H9 (cell line): ENCODE measurements at regions not wholly inside any gene's neighbourhood (a gene's known extent, or its start where the extent isn't known, plus 50 kb on each side); places are given as distances from the start of the nearest gene placed in this dataset.
A peak's percentile ranks its signal among the peaks of the same experiment; 100 is the strongest.

Experiments
- DNase-seq: peaks from one replicate; pipeline ENCODE4 v3.0.0-alpha.2; 2017
- H2AFZ ChIP-seq: one replicate; pipeline ENCODE4 v1.6.1; 2013; ENCODE audit warnings: mild to moderate bottlenecking, low read length, control low read depth, moderate library complexity
- H2AK5ac ChIP-seq: 2 replicates; pipeline ENCODE4 v1.6.1; 2013; ENCODE audit warnings: low read length, control low read depth, mixed read lengths; ENCODE audit not compliant: insufficient read length
- H2BK120ac ChIP-seq: one replicate; pipeline ENCODE4 v1.6.1; 2013; ENCODE audit warnings: low read depth, mild to moderate bottlenecking, low read length, control low read depth, inconsistent platforms; ENCODE audit not compliant: poor library complexity, severe bottlenecking
- H2BK12ac ChIP-seq: 2 replicates; pipeline ENCODE4 v1.6.1; 2013; ENCODE audit warnings: low read length, control low read depth, mixed read lengths, low read depth; ENCODE audit not compliant: insufficient read length
- H2BK15ac ChIP-seq: 2 replicates; pipeline ENCODE4 v1.6.1; 2013; ENCODE audit warnings: low read depth, low read length, control low read depth
- H2BK20ac ChIP-seq: one replicate; pipeline ENCODE4 v1.6.1; 2013; ENCODE audit warnings: low read depth, mild to moderate bottlenecking, low read length, control low read depth, inconsistent platforms; ENCODE audit not compliant: poor library complexity, severe bottlenecking
- H2BK5ac ChIP-seq: 2 replicates; pipeline ENCODE4 v1.6.1; 2013; ENCODE audit warnings: low read length, control low read depth, mixed read lengths; ENCODE audit not compliant: insufficient read length
- H3K14ac ChIP-seq: 2 replicates; pipeline ENCODE4 v1.6.1; 2013; ENCODE audit warnings: low read length, control low read depth; ENCODE audit not compliant: insufficient read depth
- H3K18ac ChIP-seq: 2 replicates; pipeline ENCODE4 v1.6.1; 2013; ENCODE audit warnings: low read depth, mild to moderate bottlenecking, mixed read lengths, low read length, control low read depth; ENCODE audit not compliant: insufficient read length
- H3K23ac ChIP-seq: 2 replicates; pipeline ENCODE4 v1.6.1; 2013; ENCODE audit warnings: low read length, control low read depth, mixed read lengths, low read depth; ENCODE audit not compliant: insufficient read length
- H3K23me2 ChIP-seq: 2 replicates; pipeline ENCODE4 v1.6.1; 2013; ENCODE audit warnings: low read depth, mild to moderate bottlenecking, mixed read lengths, low read length, control low read depth; ENCODE audit not compliant: insufficient read length, poor library complexity, severe bottlenecking
- H3K27ac ChIP-seq: 2 replicates; pipeline ENCODE4 v1.5.1; 2013; ENCODE audit warnings: low read length, control low read depth, mixed read lengths, low read depth; ENCODE audit not compliant: insufficient read length
- H3K27me3 ChIP-seq: 2 replicates; pipeline ENCODE4 v1.6.1; 2013; ENCODE audit warnings: low read length, control low read depth, inconsistent platforms; ENCODE audit not compliant: insufficient read depth
- H3K4ac ChIP-seq: 2 replicates; pipeline ENCODE4 v1.6.1; 2013; ENCODE audit warnings: low read depth, mild to moderate bottlenecking, control low read depth, inconsistent platforms, low read length, moderate library complexity
- H3K4me1 ChIP-seq: 2 replicates; pipeline ENCODE4 v1.6.1; 2013; ENCODE audit warnings: low read length, control low read depth, inconsistent platforms; ENCODE audit not compliant: insufficient read depth
- H3K4me2 ChIP-seq: 2 replicates; pipeline ENCODE4 v1.6.1; 2013; ENCODE audit warnings: low read length, control low read depth, mixed read lengths; ENCODE audit not compliant: insufficient read length, insufficient read depth
- H3K56ac ChIP-seq: 2 replicates; pipeline ENCODE4 v1.6.1; 2013; ENCODE audit warnings: low read depth, mild to moderate bottlenecking, mixed read lengths, low read length, control low read depth; ENCODE audit not compliant: insufficient read length
- H3K79me1 ChIP-seq: 2 replicates; pipeline ENCODE4 v1.6.1; 2013; ENCODE audit warnings: low read depth, mild to moderate bottlenecking, moderate library complexity, low read length, control low read depth, inconsistent platforms; ENCODE audit not compliant: insufficient read depth, poor library complexity, severe bottlenecking
- H3K79me2 ChIP-seq: 2 replicates; pipeline ENCODE4 v1.6.1; 2013; ENCODE audit warnings: low read length, control low read depth, inconsistent platforms; ENCODE audit not compliant: insufficient read depth
- H3K9ac ChIP-seq: 2 replicates; pipeline ENCODE4 v1.6.1; 2013; ENCODE audit warnings: low read length, control low read depth, mixed read lengths; ENCODE audit not compliant: insufficient read length; ENCODE audit errors: extremely low read depth
- H3K9me3 ChIP-seq: one replicate; pipeline ENCODE4 v1.6.1; 2013; ENCODE audit warnings: low read depth, low read length, inconsistent platforms; ENCODE audit not compliant: control insufficient read depth
- H3T11ph ChIP-seq: one replicate; pipeline ENCODE4 v1.6.1; 2013; ENCODE audit warnings: mild to moderate bottlenecking, low read length, control low read depth, inconsistent platforms
- H4K20me1 ChIP-seq: one replicate; pipeline ENCODE4 v1.6.1; 2013; ENCODE audit not compliant: control insufficient read depth, insufficient read length, insufficient read depth
- H4K5ac ChIP-seq: 2 replicates; pipeline ENCODE4 v1.6.1; 2013; ENCODE audit warnings: low read depth, mild to moderate bottlenecking, mixed read lengths, low read length, control low read depth; ENCODE audit not compliant: insufficient read length
- H4K8ac ChIP-seq: replicated peaks from 2 replicates; pipeline ENCODE4 v1.6.1; 2013; ENCODE audit warnings: low read length, control low read depth, mixed read lengths, low read depth; ENCODE audit not compliant: insufficient read length
- H4K91ac ChIP-seq: 2 replicates; pipeline ENCODE4 v1.6.1; 2013; ENCODE audit warnings: low read depth, mild to moderate bottlenecking, moderate library complexity, mixed read lengths, low read length, control low read depth; ENCODE audit not compliant: insufficient read length
- H3K27ac Mint-ChIP-seq, 3 experiments: 2 replicates in 2 of 3; 3 replicates in 1 of 3; pipeline ENCODE4 v1.8.0; 2020 to 2021; ENCODE audit warnings: mixed read lengths in 3 of 3, mild to moderate bottlenecking in 1 of 3, moderate library complexity in 1 of 3
- H3K27me3 Mint-ChIP-seq: 2 replicates; pipeline ENCODE4 v1.8.0; 2021; ENCODE audit warnings: low read depth, mild to moderate bottlenecking, moderate library complexity, mixed read lengths
- H3K36me3 Mint-ChIP-seq, 3 experiments: 2 replicates in 2 of 3; 3 replicates in 1 of 3; pipeline ENCODE4 v1.8.0; 2020 to 2021; ENCODE audit warnings: low read depth in 3 of 3, mixed read lengths in 3 of 3; ENCODE audit not compliant: insufficient read depth in 1 of 3
- H3K4me1 Mint-ChIP-seq, 2 experiments: 2 replicates each; pipeline ENCODE4 v1.8.0; 2020; ENCODE audit warnings: mixed read lengths in 2 of 2
- H3K4me3 Mint-ChIP-seq, 2 experiments: 2 replicates in 1 of 2; 3 replicates in 1 of 2; pipeline ENCODE4 v1.8.0; 2020 to 2021; ENCODE audit warnings: mild to moderate bottlenecking in 2 of 2, mixed read lengths in 2 of 2, moderate library complexity in 1 of 2
- H3K9me3 Mint-ChIP-seq, 2 experiments: 2 replicates in 1 of 2; 3 replicates in 1 of 2; pipeline ENCODE4 v1.8.0; 2020; ENCODE audit warnings: mild to moderate bottlenecking in 2 of 2, mixed read lengths in 2 of 2, moderate library complexity in 1 of 2
- WGBS: extraction: QIAGEN DNeasy Blood & Tissue Kit; methylation state at CpG from one replicate; pipeline ENCODE4 v1.1.7; 2013; ENCODE audit warnings: missing lambda C conversion rate, low lambda C conversion rate, mixed read lengths; ENCODE audit not compliant: insufficient read length; ENCODE audit errors: extremely low coverage; 5-methylcytosine and 5-hydroxymethylcytosine counted together
- TF ChIP-seq, protein P1 (sequence below): fragments of 200-600 bp; sonication (generic); conservative IDR thresholded peaks from 3 replicates; pipeline ENCODE4 v1.8.0; 2021; ENCODE audit warnings: antibody characterized with exemption, mild to moderate bottlenecking

DNA sequence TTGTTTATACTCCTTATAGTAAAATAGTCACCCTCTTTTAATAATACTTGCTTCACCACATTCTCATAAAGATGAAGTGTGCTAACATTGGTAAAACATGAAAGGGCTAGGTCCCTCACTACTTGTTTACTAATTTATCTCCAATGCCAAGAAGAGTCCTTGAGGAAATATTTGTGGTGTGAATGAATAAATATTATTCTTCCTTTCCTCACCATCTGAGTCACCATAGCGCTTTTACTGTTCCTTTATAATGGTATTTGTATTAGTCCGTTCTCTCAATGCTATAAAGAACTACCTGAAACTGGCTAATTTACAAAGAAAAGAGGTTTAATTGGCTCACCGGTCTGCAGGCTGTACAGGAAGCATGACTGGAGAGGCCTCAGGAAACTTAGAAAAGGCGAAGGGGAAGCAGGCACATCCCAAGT lies 222.8 kb upstream of the ZRANB2 start:
- Histone ChIP-seq H3K14ac (no peak overlapping the region), H3K56ac (no peak overlapping the region), H2AFZ (no peak overlapping the region), H3T11ph (no peak overlapping the region), H3K23me2 (no peaks in the 10 kb centered on the region), H2BK120ac (no peak overlapping the region), H4K8ac (no peak overlapping the region), H2BK12ac (no peak overlapping the region), H3K9me3 (no peaks in the 10 kb centered on the region), H2BK5ac (no peak overlapping the region), H2BK15ac (no peak overlapping the region), H3K4me2 (no peak overlapping the region), H3K18ac (no peak overlapping the region), H3K9ac (no peak overlapping the region), H3K79me1 (no peaks in the 10 kb centered on the region), H4K91ac (no peak overlapping the region), H3K27me3 (no peaks in the 10 kb centered on the region), H3K79me2 (no peaks in the 10 kb centered on the region), H4K20me1 (no peaks in the 10 kb centered on the region), H4K5ac (no peak overlapping the region), H3K4me1 (peaks cover 2% of the 10 kb centered on the region; the same call in 1 of the 2 replicates), H3K4ac (no peak overlapping the region), H2BK20ac (no peak overlapping the region), H3K23ac (no peak overlapping the region), H2AK5ac (no peak overlapping the region), H3K27ac (no peak overlapping the region)
- peak overlapping the region in 1 of 3 experiments; percentile 3; a peak in 1 of 7 replicates for H3K27ac Mint-ChIP-seq
- H3K4me1 Mint-ChIP-seq: peaks cover 0 to 5% of the 10 kb centered on the region in 2 experiments; a peak in 1 of 4 replicates
- TF ChIP-seq, protein P1, sequence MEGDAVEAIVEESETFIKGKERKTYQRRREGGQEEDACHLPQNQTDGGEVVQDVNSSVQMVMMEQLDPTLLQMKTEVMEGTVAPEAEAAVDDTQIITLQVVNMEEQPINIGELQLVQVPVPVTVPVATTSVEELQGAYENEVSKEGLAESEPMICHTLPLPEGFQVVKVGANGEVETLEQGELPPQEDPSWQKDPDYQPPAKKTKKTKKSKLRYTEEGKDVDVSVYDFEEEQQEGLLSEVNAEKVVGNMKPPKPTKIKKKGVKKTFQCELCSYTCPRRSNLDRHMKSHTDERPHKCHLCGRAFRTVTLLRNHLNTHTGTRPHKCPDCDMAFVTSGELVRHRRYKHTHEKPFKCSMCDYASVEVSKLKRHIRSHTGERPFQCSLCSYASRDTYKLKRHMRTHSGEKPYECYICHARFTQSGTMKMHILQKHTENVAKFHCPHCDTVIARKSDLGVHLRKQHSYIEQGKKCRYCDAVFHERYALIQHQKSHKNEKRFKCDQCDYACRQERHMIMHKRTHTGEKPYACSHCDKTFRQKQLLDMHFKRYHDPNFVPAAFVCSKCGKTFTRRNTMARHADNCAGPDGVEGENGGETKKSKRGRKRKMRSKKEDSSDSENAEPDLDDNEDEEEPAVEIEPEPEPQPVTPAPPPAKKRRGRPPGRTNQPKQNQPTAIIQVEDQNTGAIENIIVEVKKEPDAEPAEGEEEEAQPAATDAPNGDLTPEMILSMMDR: no peak
- DNase-seq: no peak
- no peaks in the 10 kb centered on the region; a peak in 1 of 7 replicates for H3K36me3 Mint-ChIP-seq
- no peaks in the 10 kb centered on the region for H3K9me3 Mint-ChIP-seq
- no peak overlapping the region for H3K4me3 Mint-ChIP-seq
- H3K27me3 Mint-ChIP-seq: no peaks in the 10 kb centered on the region
- no CpG with 5 or more reads among the region's 4 CpGs for WGBS
